Peyer's patch (tissue), 4 donors: ENCODE measurements at regions not wholly inside any gene's neighbourhood (a gene's known extent, or its start where the extent isn't known, plus 50 kb on each side); places are given as distances from the start of the nearest gene placed in this dataset.

ENCODE experiments used
- POLR2A ChIP-seq, 2 donors: fragments of 450-650 bp; IDR thresholded peaks; one replicate each; pipeline ENCODE4 v1.5.1; 2017; ENCODE audit warnings: antibody characterized with exemption in 2 of 2, mild to moderate bottlenecking in 2 of 2, moderate library complexity in 2 of 2
- TF ChIP-seq, protein P1 (sequence below), 6 experiments: fragments of 450-650 bp in 4 of 6; fragments of 200-600 bp in 2 of 6; sonication (generic) in 1 of 6; IDR thresholded peaks; one replicate each; pipeline ENCODE4 v1.5.1; 2017 to 2019; ENCODE audit warnings: antibody characterized with exemption in 6 of 6, mild to moderate bottlenecking in 3 of 6, moderate library complexity in 1 of 6

DNA sequence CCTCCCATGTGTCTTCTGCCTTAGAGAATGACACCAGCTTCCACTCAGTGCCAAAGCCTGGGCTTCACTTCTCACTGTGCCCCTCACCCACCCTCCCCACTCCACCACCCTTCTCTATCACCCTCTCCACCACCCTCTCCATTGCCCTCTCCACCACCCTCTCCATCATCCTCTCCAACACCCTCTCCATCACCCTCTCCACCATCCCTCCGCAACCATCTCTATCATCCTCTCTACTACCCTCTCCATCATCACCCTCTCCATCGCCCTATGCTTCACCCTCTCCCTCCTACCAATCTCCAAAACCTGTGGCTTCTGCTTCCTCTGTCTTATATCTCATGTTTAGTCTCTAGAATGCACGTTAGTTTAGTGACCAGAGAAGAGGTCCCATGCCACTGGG lies 91.0 kb upstream of the TMEM72 start:
- TF ChIP-seq, protein P1, sequence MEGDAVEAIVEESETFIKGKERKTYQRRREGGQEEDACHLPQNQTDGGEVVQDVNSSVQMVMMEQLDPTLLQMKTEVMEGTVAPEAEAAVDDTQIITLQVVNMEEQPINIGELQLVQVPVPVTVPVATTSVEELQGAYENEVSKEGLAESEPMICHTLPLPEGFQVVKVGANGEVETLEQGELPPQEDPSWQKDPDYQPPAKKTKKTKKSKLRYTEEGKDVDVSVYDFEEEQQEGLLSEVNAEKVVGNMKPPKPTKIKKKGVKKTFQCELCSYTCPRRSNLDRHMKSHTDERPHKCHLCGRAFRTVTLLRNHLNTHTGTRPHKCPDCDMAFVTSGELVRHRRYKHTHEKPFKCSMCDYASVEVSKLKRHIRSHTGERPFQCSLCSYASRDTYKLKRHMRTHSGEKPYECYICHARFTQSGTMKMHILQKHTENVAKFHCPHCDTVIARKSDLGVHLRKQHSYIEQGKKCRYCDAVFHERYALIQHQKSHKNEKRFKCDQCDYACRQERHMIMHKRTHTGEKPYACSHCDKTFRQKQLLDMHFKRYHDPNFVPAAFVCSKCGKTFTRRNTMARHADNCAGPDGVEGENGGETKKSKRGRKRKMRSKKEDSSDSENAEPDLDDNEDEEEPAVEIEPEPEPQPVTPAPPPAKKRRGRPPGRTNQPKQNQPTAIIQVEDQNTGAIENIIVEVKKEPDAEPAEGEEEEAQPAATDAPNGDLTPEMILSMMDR (IDR thresholded peaks at IDR 0.05): no peak
- TF ChIP-seq POLR2A (IDR thresholded peaks at IDR 0.05): no peak
